ENCODE measurements at regions not wholly inside any gene's neighbourhood (a gene's known extent, or its start where the extent isn't known, plus 50 kb on each side); places are given as distances from the start of the nearest gene placed in this dataset.

DNA sequence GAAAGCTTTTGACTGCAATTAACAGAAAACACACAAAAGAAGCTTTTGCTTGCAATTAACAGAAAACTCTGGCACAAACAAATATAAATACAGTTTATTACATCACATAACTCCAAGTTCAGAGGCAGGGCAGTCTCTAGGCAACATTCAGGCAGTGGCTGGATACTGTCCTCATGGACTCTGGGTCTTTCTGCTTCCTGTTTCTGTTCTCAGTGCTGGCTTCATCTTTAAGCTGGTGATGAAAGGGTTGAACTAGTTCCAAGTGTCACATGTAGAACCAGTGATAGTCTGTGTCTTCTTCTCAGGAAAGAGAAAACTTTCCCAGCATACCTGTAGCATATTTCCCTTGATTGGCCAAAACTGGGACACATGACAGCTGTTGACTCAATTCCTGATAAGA lies 222.6 kb upstream of the GLRA1 start:
- Histone ChIP-seq H3K36me3 (ENCODE audit: control insufficient read depth in 2 of 2, insufficient read depth in 2 of 2, low read length in 1 of 2) (no peaks in the 10 kb centered on the region), H3K4me1 (ENCODE audit: control insufficient read depth, insufficient read depth, low read length) (no peaks in the 10 kb centered on the region), H3K9ac (ENCODE audit: control insufficient read depth, insufficient read depth, low read length) (no peak overlapping the region), H4K20me1 (ENCODE audit: control insufficient read depth, insufficient read depth) (no peaks in the 10 kb centered on the region), H3K79me2 (ENCODE audit: control insufficient read depth, insufficient read depth, low read length) (no peaks in the 10 kb centered on the region), H3K27me3 (replicated peaks in 1 of 2; ENCODE audit: control insufficient read depth in 2 of 2, insufficient read depth in 2 of 2, low read length in 1 of 2) (no peaks in the 10 kb centered on the region), H3K4me2 (ENCODE audit: control insufficient read depth, insufficient read depth) (no peak overlapping the region), H3K4me3 (no peak overlapping the region), H3K9me3 (replicated peaks; ENCODE audit: control insufficient read depth, insufficient read depth, low read length) (no peaks in the 10 kb centered on the region), H2AFZ (ENCODE audit: control insufficient read depth, low read depth, low read length) (no peak overlapping the region), H3K27ac (ENCODE audit: control insufficient read depth, insufficient read depth) (no peak overlapping the region)
- POLR2A ChIA-PET, result no interaction called here
- SMC1A ChIA-PET (ENCODE audit: uncharacterized antibody, unreplicated experiment), result interaction anchor here (10.5 kb wide), 1 partner anchor 320 kb away, joined by 223 read pairs; no protein-coding TSS in a partner anchor
- DNase-seq (ENCODE audit: low read depth, low spot score), result no peak
- intact Hi-C loops (cut with micrococcal nuclease; ENCODE audit: unreplicated experiment) (loop anchor here (10.0 kb wide), 1 partner anchor 492 kb away; no protein-coding TSS in a partner anchor), in situ Hi-C loops (cut with MboI) (loop anchor here (5.0 kb wide), 1 partner anchor 320 kb away; no protein-coding TSS in a partner anchor)
- FAIRE-seq, result no peak
- no TSS peak for BruUV-seq (replicated peaks)
- CTCF ChIA-PET, result interaction anchor here (1.0 to 1.2 kb wide), 2 partner anchors 203 to 322 kb away, joined by 3 to 7 read pairs; no protein-coding TSS in a partner anchor
- RAD21 ChIA-PET (ENCODE audit: unreplicated experiment), result interaction anchor here (0.9 kb wide), 1 partner anchor 123 kb away, joined by 3 read pairs; no protein-coding TSS in a partner anchor
- ATAC-seq, result no peak
- TF ChIP-seq, protein P1, sequence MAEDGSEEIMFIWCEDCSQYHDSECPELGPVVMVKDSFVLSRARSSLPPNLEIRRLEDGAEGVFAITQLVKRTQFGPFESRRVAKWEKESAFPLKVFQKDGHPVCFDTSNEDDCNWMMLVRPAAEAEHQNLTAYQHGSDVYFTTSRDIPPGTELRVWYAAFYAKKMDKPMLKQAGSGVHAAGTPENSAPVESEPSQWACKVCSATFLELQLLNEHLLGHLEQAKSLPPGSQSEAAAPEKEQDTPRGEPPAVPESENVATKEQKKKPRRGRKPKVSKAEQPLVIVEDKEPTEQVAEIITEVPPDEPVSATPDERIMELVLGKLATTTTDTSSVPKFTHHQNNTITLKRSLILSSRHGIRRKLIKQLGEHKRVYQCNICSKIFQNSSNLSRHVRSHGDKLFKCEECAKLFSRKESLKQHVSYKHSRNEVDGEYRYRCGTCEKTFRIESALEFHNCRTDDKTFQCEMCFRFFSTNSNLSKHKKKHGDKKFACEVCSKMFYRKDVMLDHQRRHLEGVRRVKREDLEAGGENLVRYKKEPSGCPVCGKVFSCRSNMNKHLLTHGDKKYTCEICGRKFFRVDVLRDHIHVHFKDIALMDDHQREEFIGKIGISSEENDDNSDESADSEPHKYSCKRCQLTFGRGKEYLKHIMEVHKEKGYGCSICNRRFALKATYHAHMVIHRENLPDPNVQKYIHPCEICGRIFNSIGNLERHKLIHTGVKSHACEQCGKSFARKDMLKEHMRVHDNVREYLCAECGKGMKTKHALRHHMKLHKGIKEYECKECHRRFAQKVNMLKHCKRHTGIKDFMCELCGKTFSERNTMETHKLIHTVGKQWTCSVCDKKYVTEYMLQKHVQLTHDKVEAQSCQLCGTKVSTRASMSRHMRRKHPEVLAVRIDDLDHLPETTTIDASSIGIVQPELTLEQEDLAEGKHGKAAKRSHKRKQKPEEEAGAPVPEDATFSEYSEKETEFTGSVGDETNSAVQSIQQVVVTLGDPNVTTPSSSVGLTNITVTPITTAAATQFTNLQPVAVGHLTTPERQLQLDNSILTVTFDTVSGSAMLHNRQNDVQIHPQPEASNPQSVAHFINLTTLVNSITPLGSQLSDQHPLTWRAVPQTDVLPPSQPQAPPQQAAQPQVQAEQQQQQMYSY (CRISPR knock-in tag; IDR thresholded peaks at IDR 0.05), result no peak
- TF ChIP-seq ZNF622 (IDR thresholded peaks at IDR 0.05) (no peak), BMI1 (IDR thresholded peaks at IDR 0.05; ENCODE audit: borderline replicate concordance) (no peak), RBBP5 (conservative IDR thresholded peaks at IDR 0.05) (no peak), MTA3 (IDR thresholded peaks at IDR 0.05; ENCODE audit: borderline replicate concordance, low read length) (no peak), RUNX3 (IDR thresholded peaks at IDR 0.05; ENCODE audit: low read length) (no peak), PAX5 (IDR thresholded peaks at IDR 0.05; ENCODE audit: borderline replicate concordance, low read depth, low read length) (no peak), SP1 (IDR thresholded peaks at IDR 0.05; ENCODE audit: low read depth, low read length) (no peak), FOXK2 (IDR thresholded peaks at IDR 0.05) (no peak), RAD51 (IDR thresholded peaks at IDR 0.05) (no peak), TAF1 (IDR thresholded peaks at IDR 0.05; ENCODE audit: borderline replicate concordance, low read depth, low read length) (no peak), NFXL1 (IDR thresholded peaks at IDR 0.05; ENCODE audit: borderline replicate concordance) (no peak), HDGF (IDR thresholded peaks at IDR 0.05) (no peak), SIX5 (IDR thresholded peaks at IDR 0.05; ENCODE audit: low read depth, low read length, severe bottlenecking) (no peak)
- TF ChIP-seq, protein P2, sequence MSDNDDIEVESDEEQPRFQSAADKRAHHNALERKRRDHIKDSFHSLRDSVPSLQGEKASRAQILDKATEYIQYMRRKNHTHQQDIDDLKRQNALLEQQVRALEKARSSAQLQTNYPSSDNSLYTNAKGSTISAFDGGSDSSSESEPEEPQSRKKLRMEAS (IDR thresholded peaks at IDR 0.05; ENCODE audit: low read depth, low read length), result no peak
- TF ChIP-seq, protein P3, sequence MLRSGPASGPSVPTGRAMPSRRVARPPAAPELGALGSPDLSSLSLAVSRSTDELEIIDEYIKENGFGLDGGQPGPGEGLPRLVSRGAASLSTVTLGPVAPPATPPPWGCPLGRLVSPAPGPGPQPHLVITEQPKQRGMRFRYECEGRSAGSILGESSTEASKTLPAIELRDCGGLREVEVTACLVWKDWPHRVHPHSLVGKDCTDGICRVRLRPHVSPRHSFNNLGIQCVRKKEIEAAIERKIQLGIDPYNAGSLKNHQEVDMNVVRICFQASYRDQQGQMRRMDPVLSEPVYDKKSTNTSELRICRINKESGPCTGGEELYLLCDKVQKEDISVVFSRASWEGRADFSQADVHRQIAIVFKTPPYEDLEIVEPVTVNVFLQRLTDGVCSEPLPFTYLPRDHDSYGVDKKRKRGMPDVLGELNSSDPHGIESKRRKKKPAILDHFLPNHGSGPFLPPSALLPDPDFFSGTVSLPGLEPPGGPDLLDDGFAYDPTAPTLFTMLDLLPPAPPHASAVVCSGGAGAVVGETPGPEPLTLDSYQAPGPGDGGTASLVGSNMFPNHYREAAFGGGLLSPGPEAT (IDR thresholded peaks at IDR 0.05; ENCODE audit: low read depth), result no peak
